Activated CD4-positive, alpha-beta T cell treated with anti-CD3 and anti-CD28 coated beads for 36 hours (primary cell): ENCODE measurements at regions not wholly inside any gene's neighbourhood (a gene's known extent, or its start where the extent isn't known, plus 50 kb on each side); places are given as distances from the start of the nearest gene placed in this dataset.
A peak's percentile ranks its signal among the peaks of the same experiment; 100 is the strongest.
"Not testable (repeated sequence)": the region's sequence is repeated elsewhere in the genome, so short reads cannot be mapped to it uniquely, and the experiment has no call there.

Source experiments
- ATAC-seq: fragments of 200-7000 bp; cut with Tn5 transposase; one replicate; pipeline ENCODE4 v1.10.0; 2021; ENCODE audit warnings: mild to moderate bottlenecking, moderate library complexity
- CTCF ChIA-PET: fragments of 350-600 bp; sonication (Branson Sonifier 250); formaldehyde crosslinking; loops from one replicate; lab custom pipeline; 2021; ENCODE audit warnings: antibody characterized with exemption; lab: Charles Lee
- POLR2A ChIA-PET: fragments of 350-600 bp; sonication (Branson Sonifier 250); formaldehyde crosslinking; loops from one replicate; lab custom pipeline; 2021; ENCODE audit warnings: antibody characterized with exemption, inconsistent platforms; lab: Charles Lee
- DNase-seq: peaks from one replicate; pipeline ENCODE4 v3.0.0-alpha.2; 2020
- H3K27ac Mint-ChIP-seq: one replicate; pipeline ENCODE4 v1.8.0; 2021; ENCODE audit warnings: mixed read lengths
- H3K27me3 Mint-ChIP-seq: one replicate; pipeline ENCODE4 v1.8.0; 2021; ENCODE audit warnings: mixed read lengths
- H3K36me3 Mint-ChIP-seq: one replicate; pipeline ENCODE4 v1.8.0; 2021; ENCODE audit warnings: low read depth, mixed read lengths
- H3K4me1 Mint-ChIP-seq: one replicate; pipeline ENCODE4 v1.8.0; 2021; ENCODE audit warnings: mixed read lengths
- H3K4me3 Mint-ChIP-seq: one replicate; pipeline ENCODE4 v1.8.0; 2021; ENCODE audit warnings: mild to moderate bottlenecking, moderate library complexity, mixed read lengths
- H3K9me3 Mint-ChIP-seq: one replicate; pipeline ENCODE4 v1.8.0; 2021; ENCODE audit warnings: low read depth, mixed read lengths
- intact Hi-C, 2 experiments: fragments of 100-400 bp; cut with DNase I in 1 of 2; cut with micrococcal nuclease in 1 of 2; formaldehyde crosslinking; loops; one replicate each; pipeline versions ENCODE4 v1.14.2 to v1.15.1; 2022 to 2024; cut with DNase I, micrococcal nuclease

- H3K4me1 Mint-ChIP-seq: peaks cover 13% of the 10 kb centered on the region
- no peaks in the 10 kb centered on the region for H3K27me3 Mint-ChIP-seq
- ChIA-PET CTCF (no interaction called here), POLR2A (no interaction called here)
- no peak overlapping the region for H3K4me3 Mint-ChIP-seq
- intact Hi-C loops: no loop called here
- no peaks in the 10 kb centered on the region for H3K36me3 Mint-ChIP-seq
- H3K27ac Mint-ChIP-seq: no peak overlapping the region
- no peak for ATAC-seq
- no peak for DNase-seq
- H3K9me3 Mint-ChIP-seq: no peaks in the 10 kb centered on the region
Measured at GRCh38 chr22:23498811-23499798, 81.0 kb downstream of the IGLL1 start.

DNA sequence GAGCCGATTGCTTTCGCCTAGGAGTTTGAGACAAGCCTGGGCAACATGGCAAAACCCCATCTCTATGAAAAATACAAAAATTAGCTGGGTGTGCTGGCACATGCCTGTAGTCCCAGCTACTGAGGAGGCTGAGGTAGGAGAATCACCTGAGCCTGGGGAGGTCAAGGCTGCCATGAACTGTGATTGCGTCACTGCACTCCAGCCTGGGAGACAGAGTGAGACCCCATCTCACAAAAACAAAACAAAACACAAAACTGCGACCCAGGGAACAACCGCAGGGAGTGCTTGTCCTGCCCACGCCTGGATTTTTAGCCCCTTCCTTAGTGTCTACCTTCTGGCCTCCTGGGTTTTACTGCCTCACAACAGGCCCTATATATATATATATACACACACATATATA is 82.2 kb downstream of the IGLL1 start:
- intact Hi-C loops, H3K36me3 Mint-ChIP-seq, H3K27ac Mint-ChIP-seq: not testable (repeated sequence)

GRCh38 chr22:23497016-23497885 is 82.8 kb downstream of the IGLL1 start:
- Mint-ChIP-seq H3K9me3 (no peaks in the 10 kb centered on the region), H3K4me3 (no peak overlapping the region), H3K4me1 (peaks cover 13% of the 10 kb centered on the region), H3K27me3 (no peaks in the 10 kb centered on the region), H3K36me3 (no peaks in the 10 kb centered on the region), H3K27ac (no peak overlapping the region)
- ATAC-seq: no peak
- ChIA-PET POLR2A (no interaction called here), CTCF (no interaction called here)
- no peak for DNase-seq
- intact Hi-C loops: no loop called here

More for the DNA sequence above, 82.2 kb downstream of the IGLL1 start:
- ATAC-seq, DNase-seq, POLR2A ChIA-PET, H3K9me3 Mint-ChIP-seq, CTCF ChIA-PET, H3K4me3 Mint-ChIP-seq, H3K27me3 Mint-ChIP-seq: not testable (repeated sequence)
- H3K4me1 Mint-ChIP-seq: peaks cover 13% of the 10 kb centered on the region

GRCh38 chr22:23496445-23496833 is 83.7 kb downstream of the IGLL1 start:
- ChIA-PET POLR2A (no interaction called here), CTCF (no interaction called here)
- no peak overlapping the region for H3K4me3 Mint-ChIP-seq
- no peak for ATAC-seq
- intact Hi-C loops: no loop called here
- H3K36me3 Mint-ChIP-seq: no peaks in the 10 kb centered on the region
- no peak for DNase-seq
- no peaks in the 10 kb centered on the region for H3K9me3 Mint-ChIP-seq
- H3K27ac Mint-ChIP-seq: no peak overlapping the region
- H3K4me1 Mint-ChIP-seq: peaks cover 13% of the 10 kb centered on the region
- no peaks in the 10 kb centered on the region for H3K27me3 Mint-ChIP-seq

DNA sequence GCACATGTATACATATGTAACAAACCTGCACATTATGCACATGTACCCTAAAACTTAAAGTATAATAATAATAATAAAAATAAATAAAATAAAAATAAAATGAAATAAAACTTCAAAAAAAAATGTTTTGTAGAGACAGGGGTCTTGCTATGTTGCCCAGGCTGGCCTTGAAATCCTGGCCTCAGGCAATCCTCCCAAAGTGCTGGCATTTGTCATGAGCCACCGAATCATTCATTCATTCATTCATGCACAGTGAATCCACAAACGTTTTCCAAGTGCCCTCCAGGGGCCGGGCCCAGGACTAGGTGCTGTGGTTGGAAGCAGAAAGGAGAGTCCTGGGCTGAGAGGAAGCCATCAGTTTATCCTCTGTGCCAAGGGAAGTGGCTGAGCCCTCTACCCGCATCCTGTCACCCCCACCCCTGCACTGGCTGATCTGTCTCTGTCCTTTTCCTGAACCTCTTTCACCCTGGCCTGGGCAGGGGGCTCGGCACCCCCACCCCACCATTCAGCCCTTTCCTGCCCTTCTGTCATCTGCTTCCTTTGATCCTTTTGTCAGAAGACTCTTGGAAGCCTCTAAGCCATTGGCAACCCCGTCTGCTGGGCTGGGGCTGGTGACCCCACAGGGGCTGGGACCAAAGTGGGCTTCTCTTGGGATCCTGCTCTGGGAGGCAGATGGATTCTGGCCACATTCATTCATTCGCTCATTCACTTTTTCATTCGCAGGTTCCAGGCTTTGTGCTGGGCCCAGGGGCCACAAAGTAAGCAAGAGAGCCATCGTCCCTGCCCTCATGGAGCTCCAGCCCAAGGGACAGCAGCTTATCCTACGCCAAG is 84.3 kb downstream of the IGLL1 start:
- Mint-ChIP-seq H3K4me1 (peaks cover 13% of the 10 kb centered on the region), H3K4me3 (no peak overlapping the region), H3K27me3 (no peaks in the 10 kb centered on the region), H3K9me3 (no peaks in the 10 kb centered on the region), H3K36me3 (no peaks in the 10 kb centered on the region), H3K27ac (peak overlapping the region; percentile 19)
- CTCF ChIA-PET: no interaction called here
- ATAC-seq (no peak), DNase-seq (no peak)
- intact Hi-C loops: no loop called here
- POLR2A ChIA-PET: no interaction called here

GRCh38 chr22:23494930-23495266 is 85.2 kb downstream of the IGLL1 start:
- ChIA-PET POLR2A (no interaction called here), CTCF (no interaction called here)
- no peaks in the 10 kb centered on the region for H3K9me3 Mint-ChIP-seq
- intact Hi-C loops: no loop called here
- no peaks in the 10 kb centered on the region for H3K36me3 Mint-ChIP-seq
- DNase-seq: no peak
- peaks cover 13% of the 10 kb centered on the region for H3K4me1 Mint-ChIP-seq
- H3K4me3 Mint-ChIP-seq: no peak overlapping the region
- no peak for ATAC-seq
- H3K27ac Mint-ChIP-seq: no peak overlapping the region
- H3K27me3 Mint-ChIP-seq: no peaks in the 10 kb centered on the region

DNA sequence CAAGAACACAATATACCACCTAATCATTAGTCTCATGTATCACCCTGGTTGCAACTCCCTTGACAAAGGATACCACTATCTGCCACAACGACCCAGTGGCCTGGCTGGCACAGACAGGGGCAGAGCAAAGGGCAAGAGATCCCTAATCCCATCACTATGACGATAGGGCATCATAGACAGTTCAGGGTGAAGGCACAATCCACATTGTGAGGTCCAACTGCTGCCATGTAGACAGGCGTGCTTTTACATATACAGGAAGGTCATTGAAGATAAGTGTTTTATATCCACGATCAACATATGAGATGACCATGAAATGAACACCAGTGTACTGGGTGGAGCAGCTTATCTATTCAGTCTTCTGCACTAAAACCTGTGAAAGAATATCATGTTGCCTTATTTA is 94.6 kb downstream of the IGLL1 start:
- peak; percentile 55 for ATAC-seq
- H3K9me3 Mint-ChIP-seq: no peaks in the 10 kb centered on the region
- CTCF ChIA-PET: no interaction called here
- intact Hi-C loops: no loop called here
- POLR2A ChIA-PET: no interaction called here
- no peak for DNase-seq
- H3K4me1 Mint-ChIP-seq: peaks cover 4% of the 10 kb centered on the region
- no peak overlapping the region for H3K27ac Mint-ChIP-seq
- peaks cover 14% of the 10 kb centered on the region for H3K27me3 Mint-ChIP-seq
- no peaks in the 10 kb centered on the region for H3K36me3 Mint-ChIP-seq
- no peak overlapping the region for H3K4me3 Mint-ChIP-seq

DNA sequence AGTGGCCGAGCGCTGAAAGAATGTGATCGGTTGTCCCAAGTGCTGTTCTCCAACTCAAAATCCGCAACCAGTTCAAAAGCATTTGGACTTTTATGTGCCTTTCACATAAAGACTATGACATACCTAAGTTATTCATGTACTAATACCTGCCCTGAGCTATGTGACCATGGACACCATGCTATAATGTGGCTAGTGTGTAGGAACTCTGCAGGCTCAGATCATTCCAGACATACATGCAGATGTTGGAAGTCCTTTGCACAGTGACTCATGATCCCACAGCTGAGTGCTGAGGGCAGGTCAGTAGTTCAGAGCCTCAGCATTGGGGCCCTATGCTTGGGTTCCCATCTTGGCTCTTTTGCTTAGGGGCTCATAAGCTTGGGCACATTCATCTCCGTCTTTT is 95.4 kb downstream of the IGLL1 start:
- DNase-seq: no peak
- Mint-ChIP-seq H3K4me1 (peaks cover 4% of the 10 kb centered on the region), H3K27me3 (peaks cover 14% of the 10 kb centered on the region), H3K9me3 (no peaks in the 10 kb centered on the region), H3K36me3 (no peaks in the 10 kb centered on the region), H3K27ac (no peak overlapping the region), H3K4me3 (no peak overlapping the region)
- intact Hi-C loops: no loop called here
- CTCF ChIA-PET: interaction anchor here (1.0 kb wide), 1 partner anchor 9 kb away, joined by 3 read pairs; no protein-coding TSS in a partner anchor
- POLR2A ChIA-PET: no interaction called here
- no peak for ATAC-seq

GRCh38 chr22:23481369-23481768 is 98.7 kb downstream of the IGLL1 start:
- ATAC-seq (no peak), DNase-seq (no peak)
- ChIA-PET CTCF (no interaction called here), POLR2A (no interaction called here)
- peaks cover 3% of the 10 kb centered on the region for H3K4me1 Mint-ChIP-seq
- H3K27me3 Mint-ChIP-seq: peaks cover 12% of the 10 kb centered on the region
- H3K9me3 Mint-ChIP-seq: no peaks in the 10 kb centered on the region
- no peak overlapping the region for H3K4me3 Mint-ChIP-seq
- no peaks in the 10 kb centered on the region for H3K36me3 Mint-ChIP-seq
- H3K27ac Mint-ChIP-seq: no peak overlapping the region
- intact Hi-C loops: no loop called here

DNA sequence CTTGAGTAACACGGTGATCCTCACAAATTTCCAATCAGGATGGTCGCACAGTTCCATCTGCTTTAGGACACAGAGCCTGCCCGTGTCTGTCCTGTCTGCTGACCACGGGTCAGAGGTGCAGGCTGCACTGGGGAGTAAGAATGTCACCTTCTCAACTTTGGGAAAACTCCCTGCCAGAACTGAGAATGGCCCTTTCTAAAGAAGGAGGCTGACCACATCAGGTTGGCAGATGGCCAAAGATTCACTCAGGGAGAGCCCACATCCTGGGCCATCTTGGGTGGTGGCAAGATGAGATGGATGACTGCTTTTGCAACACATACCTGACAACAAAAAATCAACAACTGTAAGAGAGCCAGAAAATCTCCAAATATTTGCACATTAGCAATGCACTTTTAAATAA is 101.9 kb downstream of the IGLL1 start:
- ChIA-PET CTCF (no interaction called here), POLR2A (no interaction called here)
- DNase-seq (no peak), ATAC-seq (no peak)
- no peak overlapping the region for H3K4me3 Mint-ChIP-seq
- no peak overlapping the region for H3K27ac Mint-ChIP-seq
- peaks cover 6% of the 10 kb centered on the region for H3K27me3 Mint-ChIP-seq
- H3K9me3 Mint-ChIP-seq: no peaks in the 10 kb centered on the region
- H3K36me3 Mint-ChIP-seq: no peaks in the 10 kb centered on the region
- H3K4me1 Mint-ChIP-seq: peaks cover 3% of the 10 kb centered on the region
- intact Hi-C loops: no loop called here

- intact Hi-C loops, H3K4me1 Mint-ChIP-seq, H3K27ac Mint-ChIP-seq, DNase-seq, ATAC-seq, H3K36me3 Mint-ChIP-seq, H3K4me3 Mint-ChIP-seq, H3K9me3 Mint-ChIP-seq, POLR2A ChIA-PET, H3K27me3 Mint-ChIP-seq: not testable (repeated sequence)
- CTCF ChIA-PET: interaction anchor here (0.6 kb wide), 1 partner anchor 377 kb away, joined by 4 read pairs; no protein-coding TSS in a partner anchor
Measured at GRCh38 chr22:23474531-23474930, 105.6 kb downstream of the IGLL1 start.
